Astrocyte of the spinal cord (primary cell): ENCODE measurements at regions not wholly inside any gene's neighbourhood (a gene's known extent, or its start where the extent isn't known, plus 50 kb on each side); places are given as distances from the start of the nearest gene placed in this dataset.
"Not testable (repeated sequence)": the region's sequence is repeated elsewhere in the genome, so short reads cannot be mapped to it uniquely, and the experiment has no call there.

Source experiments
- DNase-seq: peaks from one replicate; pipeline ENCODE4 v3.0.0; 2011; ENCODE audit warnings: low read depth, low spot score
- H3K4me3 ChIP-seq: 2 replicates; pipeline ENCODE4 v1.5.1; 2011; ENCODE audit warnings: low read depth, mild to moderate bottlenecking, low read length, moderate library complexity
- in situ Hi-C: cut with HindIII; loops from 2 replicates; pipeline ENCODE4 v1.10.0; 2017; ENCODE audit warnings: low sequenced_read_pairs
- TF ChIP-seq, protein P1 (sequence below): IDR thresholded peaks from 2 replicates; pipeline ENCODE4 v1.5.1; 2012; ENCODE audit warnings: low read depth, mild to moderate bottlenecking, low read length, inconsistent platforms

DNA sequence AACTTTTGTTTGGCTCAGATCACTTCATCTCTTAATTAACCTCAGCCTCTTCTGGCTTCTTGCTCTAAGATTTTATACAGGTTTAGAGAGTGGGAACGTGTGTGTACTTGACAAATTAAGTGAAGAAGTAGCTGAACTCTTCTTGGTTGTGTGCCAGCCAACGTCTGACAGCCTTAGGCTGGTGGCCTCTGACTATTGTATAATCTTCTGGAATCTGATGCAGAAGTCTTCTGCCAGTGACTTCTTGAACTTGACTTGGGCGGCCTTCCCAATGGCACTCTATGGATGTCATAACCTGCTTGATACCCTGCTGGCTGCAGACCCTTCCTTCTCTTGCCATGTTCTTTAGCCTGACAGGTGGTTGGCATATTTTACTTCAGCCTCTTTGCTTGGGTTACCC, 660.5 kb downstream of the DOK5 start:
- no peak for DNase-seq
- TF ChIP-seq, protein P1, sequence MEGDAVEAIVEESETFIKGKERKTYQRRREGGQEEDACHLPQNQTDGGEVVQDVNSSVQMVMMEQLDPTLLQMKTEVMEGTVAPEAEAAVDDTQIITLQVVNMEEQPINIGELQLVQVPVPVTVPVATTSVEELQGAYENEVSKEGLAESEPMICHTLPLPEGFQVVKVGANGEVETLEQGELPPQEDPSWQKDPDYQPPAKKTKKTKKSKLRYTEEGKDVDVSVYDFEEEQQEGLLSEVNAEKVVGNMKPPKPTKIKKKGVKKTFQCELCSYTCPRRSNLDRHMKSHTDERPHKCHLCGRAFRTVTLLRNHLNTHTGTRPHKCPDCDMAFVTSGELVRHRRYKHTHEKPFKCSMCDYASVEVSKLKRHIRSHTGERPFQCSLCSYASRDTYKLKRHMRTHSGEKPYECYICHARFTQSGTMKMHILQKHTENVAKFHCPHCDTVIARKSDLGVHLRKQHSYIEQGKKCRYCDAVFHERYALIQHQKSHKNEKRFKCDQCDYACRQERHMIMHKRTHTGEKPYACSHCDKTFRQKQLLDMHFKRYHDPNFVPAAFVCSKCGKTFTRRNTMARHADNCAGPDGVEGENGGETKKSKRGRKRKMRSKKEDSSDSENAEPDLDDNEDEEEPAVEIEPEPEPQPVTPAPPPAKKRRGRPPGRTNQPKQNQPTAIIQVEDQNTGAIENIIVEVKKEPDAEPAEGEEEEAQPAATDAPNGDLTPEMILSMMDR: no peak
- in situ Hi-C loops: no loop called here
- H3K4me3 ChIP-seq: no peak overlapping the region

DNA sequence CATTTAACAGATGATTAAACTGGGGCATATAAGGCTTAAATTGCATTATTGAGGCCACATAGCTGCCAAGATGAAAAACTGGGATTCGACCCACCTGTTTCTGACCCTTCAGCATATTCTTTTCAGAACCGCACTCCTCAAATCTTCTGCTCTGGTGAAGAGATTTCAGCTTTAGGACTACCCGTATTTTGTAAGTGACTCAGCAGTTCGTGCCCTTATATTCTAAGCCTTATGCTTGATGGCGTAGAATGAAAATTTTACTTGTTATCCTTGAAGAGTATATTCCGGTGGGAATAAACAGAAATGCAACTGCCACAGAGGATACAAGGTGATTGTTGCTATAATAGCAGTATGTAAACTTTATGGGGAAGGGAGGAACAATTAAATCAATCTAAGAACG, 657.1 kb downstream of the DOK5 start:
- H3K4me3 ChIP-seq: no peak overlapping the region
- TF ChIP-seq, protein P1: no peak
- in situ Hi-C loops: no loop called here
- no peak for DNase-seq

DNA sequence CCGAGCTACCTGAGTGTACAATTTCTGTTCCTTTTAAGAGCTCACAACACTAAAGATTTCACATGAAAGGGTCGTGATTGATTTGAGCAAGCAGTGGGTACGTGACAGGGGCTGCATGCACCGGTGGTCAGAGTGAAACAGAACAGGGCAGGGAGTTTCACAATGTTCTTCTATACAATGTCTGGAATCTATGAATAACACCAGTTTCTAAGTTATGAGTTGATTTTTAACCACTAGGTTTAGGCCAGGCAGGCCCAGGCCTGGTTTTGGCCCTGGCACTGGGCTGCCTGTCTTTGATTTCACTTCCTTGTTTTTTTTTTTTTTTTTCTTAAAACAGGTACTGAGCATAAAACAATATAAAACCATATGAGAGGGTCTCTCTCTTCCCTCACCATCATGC, 642.2 kb downstream of the DOK5 start:
- in situ Hi-C loops, H3K4me3 ChIP-seq, DNase-seq: not testable (repeated sequence)

DNA sequence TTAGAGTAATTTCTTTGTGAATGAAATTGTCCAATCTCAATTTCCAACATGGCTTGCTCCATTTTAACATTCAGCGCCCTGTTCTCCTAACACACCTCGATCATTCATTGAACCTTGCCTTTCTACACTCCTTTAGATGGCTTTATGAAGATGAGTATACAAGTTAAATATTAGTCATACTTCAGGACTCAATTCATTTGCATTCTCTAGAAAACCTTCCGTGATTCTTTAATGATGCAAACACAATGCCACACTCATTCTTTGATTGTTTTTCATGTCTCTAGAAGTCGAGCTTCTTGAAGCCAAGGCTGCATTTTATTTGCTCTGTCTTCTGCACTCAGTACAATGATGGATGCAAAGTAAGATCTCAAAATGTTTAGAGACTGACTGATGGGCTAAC, 641.2 kb downstream of the DOK5 start:
- TF ChIP-seq, protein P1: no peak
- in situ Hi-C loops: no loop called here
- H3K4me3 ChIP-seq: no peak overlapping the region
- no peak for DNase-seq

DNA sequence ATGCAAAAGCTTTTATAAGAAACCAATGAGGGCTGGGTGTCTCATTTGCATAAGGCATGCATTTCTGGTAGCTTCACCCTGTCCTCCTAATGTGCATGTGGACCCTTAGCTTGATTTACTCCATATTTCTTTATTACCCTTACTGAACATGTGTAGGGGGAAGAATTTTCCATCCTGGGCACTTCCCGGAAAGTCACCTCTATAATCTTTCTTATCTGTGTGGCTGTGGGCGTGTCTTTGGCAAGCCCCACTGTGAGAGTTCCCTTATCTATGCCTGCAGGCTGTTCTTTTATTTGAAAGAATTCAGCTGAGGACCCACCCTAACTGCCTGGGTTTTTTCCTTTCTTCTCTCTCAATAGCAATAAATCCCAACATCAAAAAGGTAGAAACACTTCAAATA, 627.8 kb downstream of the DOK5 start:
- DNase-seq: no peak
- no peak overlapping the region for H3K4me3 ChIP-seq
- TF ChIP-seq, protein P1: no peak
- in situ Hi-C loops: no loop called here

DNA sequence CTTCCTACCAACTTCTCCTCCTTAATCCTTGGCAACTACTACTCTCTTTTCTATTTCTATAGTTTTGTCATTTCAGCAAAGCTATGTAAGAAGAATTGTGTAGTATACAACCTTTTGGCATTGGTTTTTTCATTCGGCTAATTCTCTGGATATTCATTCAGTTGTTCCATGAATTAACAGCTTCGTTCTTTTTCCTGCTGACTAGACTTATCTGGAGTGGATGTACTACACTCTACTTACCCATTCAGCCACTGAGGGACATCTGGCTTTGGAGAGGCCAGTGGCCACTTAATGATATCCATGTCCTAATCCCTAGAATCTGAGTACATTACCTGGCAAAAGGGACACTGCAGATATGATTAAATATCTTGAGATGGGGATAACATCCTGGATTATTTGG, 623.9 kb downstream of the DOK5 start:
- DNase-seq: no peak
- in situ Hi-C loops: no loop called here
- H3K4me3 ChIP-seq: no peak overlapping the region
- TF ChIP-seq, protein P1: no peak

DNA sequence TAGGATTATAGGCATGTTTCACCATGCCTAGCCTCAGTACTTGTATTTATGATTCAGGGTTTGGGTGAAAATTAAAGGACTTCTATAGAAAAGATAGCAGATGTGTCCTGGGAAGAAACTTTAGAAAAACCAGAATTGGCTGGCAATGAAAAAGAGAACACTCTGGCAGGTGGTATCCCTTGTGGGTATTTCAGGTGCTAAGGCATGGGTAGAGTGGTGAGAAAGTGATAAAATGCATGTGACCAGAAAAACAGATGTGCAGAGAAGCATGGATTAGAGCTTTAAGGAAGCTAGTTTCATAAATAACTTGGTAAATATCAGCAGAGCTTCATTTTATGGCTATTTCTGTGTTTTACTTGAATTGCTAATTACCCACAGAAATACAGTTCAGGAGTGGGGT, 622.2 kb downstream of the DOK5 start:
- H3K4me3 ChIP-seq: no peak overlapping the region
- in situ Hi-C loops: no loop called here
- TF ChIP-seq, protein P1: no peak
- no peak for DNase-seq
